AG09319 (cell line): ENCODE measurements at regions not wholly inside any gene's neighbourhood (a gene's known extent, or its start where the extent isn't known, plus 50 kb on each side); places are given as distances from the start of the nearest gene placed in this dataset.

Source experiments
- DNase-seq: peaks from one replicate; pipeline ENCODE4 v3.0.0-alpha.2; 2010; ENCODE audit warnings: low read depth; ENCODE audit errors: extremely low read depth
- CTCF ChIP-seq: IDR thresholded peaks from 2 replicates; pipeline ENCODE4 v1.5.1; 2011; ENCODE audit warnings: low read depth, mild to moderate bottlenecking, inconsistent platforms, low read length, moderate library complexity

DNA sequence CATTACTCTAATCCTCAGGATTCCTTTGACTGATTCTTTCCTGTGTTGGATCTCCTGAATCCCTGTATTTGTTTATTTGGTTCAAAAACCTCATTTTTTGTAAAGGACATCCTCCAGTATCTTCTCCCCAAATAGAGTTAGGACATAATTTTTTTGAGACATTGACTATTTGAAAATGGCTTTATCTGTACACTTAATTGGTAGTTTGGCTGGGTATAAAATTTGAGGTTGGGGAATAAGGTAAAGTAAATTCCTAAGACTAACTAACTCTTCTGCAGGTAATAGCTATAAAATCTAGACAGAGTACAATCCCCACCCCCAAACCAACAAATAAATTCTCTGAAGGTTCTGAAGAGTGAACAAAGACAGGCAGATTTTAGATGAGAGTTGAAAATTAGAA is 114.4 kb downstream of the CTTN start:
- TF ChIP-seq CTCF = no peak
- DNase-seq = no peak

DNA sequence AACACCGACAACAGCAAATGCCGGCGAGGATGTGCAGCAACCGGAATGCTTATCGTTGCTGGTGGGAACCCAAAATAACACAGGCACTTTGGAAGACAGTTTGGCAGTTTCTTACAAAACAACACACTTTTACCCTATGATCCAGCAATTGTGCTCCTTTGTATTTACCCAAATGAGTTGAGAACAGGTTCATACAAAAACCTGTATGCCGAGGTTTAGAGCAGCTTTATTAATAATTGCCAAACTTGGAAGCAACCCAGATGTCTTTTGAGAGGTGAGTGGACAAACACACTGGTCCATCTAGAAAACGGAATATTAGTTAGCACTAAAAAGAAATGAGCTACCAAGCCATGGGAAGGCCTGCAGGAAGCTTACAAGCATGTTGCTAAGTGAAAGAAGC is 118.9 kb downstream of the CTTN start:
- DNase-seq = no peak
- TF ChIP-seq CTCF = no peak

DNA sequence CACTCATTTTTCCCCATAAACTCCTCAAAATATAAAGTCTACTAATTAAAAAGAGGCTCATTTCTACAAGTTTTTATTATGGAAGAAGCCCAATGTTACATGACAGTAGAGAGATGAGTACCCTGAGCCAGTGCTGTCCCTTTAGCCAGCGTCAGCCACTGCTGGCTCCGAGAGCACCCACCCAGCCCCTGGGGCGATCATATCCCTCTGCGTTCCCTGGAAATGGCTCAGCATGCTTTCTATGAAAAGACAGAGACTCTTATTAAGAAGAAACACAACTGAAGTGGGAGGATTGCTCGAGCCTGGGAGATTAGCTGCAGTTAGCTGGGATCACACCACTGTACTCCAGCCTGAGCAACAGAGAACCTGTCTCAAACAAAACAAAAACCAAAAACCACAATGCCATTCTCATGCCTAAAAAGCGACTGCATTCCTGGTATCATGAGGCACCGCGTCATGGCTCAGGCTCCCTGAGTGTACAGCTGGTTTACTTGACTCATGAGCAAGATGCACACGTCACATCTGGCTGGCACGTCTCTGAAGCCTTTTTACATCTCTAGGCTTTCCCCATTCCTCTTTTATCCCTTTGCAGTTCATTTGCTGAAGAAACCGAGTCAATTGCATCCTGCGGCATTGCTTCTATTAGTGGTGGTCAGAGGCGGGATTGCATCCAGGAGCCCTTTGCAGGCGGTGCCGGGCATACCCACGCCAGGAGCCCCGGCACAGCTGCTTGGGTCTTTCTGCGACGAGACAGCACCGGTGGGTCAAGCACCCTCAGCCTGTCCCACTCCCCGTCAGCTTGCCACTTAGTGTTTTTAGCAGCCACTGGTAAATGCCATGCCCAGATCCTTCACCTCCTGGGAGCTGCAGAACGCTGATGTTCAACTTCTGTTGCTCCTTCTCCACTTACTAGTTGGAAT is 119.9 kb downstream of the CTTN start:
- no peak for TF ChIP-seq CTCF
- DNase-seq = peak; percentile 8

DNA sequence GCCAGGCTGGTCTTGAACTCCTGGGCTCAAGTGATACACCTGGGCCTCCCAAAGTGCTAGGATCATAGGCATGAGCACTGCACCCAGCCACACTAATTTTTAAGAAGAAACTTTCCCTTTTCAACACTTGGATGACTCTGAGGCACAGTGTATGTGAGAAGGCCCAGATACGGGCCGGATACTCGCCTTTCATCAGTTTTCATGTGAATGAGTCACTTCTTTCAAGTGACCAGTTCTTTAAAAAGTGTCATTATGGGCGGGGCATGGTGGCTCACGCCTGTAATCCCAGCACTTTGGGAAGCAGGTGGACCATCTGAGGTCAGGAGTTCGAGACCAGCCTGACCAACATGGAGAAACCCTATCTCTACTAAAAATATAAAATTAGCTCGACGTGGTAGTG is 120.8 kb downstream of the CTTN start:
- no peak for TF ChIP-seq CTCF
- no peak for DNase-seq

GRCh38 chr11:70521475-70522308 is 123.4 kb downstream of the CTTN start:
- no peak for TF ChIP-seq CTCF
- no peak for DNase-seq

- no peak for TF ChIP-seq CTCF
- DNase-seq = no peak
Observed at GRCh38 chr11:70522309-70522592, 123.9 kb downstream of the CTTN start.
